HG03457 (cell line): ENCODE measurements at regions not wholly inside any gene's neighbourhood (a gene's known extent, or its start where the extent isn't known, plus 50 kb on each side); places are given as distances from the start of the nearest gene placed in this dataset.

Source experiments
- ATAC-seq: cut with Tn5 transposase; IDR thresholded peaks from one replicate; pipeline ENCODE4 v1.9.1; 2021; ENCODE audit warnings: moderate number of reproducible peaks; ENCODE audit not compliant: unreplicated experiment

DNA sequence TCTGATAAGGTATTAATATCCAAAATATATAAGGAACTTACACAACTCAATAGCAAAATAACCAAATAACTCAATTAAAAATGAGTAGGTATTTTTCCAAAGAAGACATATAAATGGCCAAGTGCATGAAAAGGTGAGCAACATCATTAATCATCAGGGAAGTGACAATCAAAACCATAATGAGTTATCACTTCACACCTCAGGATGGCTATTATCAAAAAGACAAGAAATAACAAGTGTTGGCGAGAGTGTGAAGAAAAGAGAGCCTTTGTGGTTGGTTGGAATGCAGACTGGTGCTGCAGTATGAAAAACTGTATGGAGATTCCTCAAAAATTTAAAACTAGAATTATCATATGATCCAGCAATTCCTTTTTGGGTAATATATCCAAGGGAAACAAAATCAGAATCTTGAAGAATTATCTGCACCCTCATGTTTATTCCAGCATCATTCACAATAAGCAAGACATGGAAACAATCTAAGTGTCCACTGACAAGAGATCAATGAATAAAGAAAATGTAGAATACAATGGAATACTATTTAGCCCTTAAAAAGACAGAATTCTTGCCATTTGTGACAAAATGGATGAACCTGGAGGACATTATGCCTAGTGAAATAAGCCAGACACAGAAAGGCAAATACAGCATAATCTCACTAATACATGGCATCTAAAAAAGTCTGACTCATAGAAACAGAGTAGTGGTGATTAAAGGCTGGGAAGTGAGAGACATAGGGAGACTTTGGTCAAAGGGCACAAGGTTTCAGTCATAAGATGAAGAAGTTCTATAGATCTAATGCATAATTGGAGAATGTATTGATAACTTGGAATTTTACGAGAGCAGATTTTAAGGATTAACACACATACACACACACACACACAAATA, 175.6 kb downstream of the FOXA2 start:
- ATAC-seq, result no peak

DNA sequence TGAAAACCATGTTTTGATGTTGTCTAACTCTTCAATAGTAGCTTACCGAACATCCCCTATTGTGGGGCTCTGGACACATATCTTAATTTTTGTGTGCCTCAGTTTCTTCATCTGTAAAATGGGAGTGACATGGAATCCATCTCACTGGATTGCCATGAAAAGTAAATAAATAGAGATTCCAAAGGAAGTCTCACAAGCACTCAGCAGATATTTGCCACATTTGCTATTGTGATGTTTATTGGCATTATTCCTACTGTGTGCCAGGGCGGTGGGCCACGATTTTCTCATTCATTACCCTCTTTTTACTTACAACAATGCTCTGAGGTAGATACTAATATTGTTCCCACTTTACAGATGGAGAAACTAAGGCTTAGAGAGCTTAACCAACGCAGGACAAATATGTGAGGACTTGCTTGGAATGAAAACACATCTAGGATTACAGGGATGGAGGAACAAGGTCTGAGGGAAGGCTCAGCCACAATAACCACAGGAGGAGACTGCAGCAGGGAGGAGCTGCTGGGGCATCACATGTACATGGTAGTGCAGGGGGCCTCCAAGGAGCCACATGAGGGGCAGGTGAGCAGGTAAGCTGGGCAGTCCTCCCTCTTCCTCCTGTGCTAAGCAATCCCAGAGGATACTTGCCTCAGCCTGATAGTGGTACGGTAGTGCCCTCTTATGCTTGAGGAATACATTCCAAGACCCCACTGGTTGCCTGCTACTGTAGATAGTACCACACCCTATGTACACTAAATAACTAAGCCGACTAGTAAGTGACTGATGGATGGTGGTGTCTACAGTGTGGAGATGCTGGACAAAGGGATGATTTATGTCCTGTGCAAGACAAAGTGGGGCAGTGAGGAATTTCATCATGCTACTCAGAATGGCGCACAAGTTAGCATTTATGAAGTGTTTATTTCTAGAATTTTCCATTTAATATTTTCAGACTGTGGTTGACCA, 176.9 kb downstream of the FOXA2 start:
- no peak for ATAC-seq

DNA sequence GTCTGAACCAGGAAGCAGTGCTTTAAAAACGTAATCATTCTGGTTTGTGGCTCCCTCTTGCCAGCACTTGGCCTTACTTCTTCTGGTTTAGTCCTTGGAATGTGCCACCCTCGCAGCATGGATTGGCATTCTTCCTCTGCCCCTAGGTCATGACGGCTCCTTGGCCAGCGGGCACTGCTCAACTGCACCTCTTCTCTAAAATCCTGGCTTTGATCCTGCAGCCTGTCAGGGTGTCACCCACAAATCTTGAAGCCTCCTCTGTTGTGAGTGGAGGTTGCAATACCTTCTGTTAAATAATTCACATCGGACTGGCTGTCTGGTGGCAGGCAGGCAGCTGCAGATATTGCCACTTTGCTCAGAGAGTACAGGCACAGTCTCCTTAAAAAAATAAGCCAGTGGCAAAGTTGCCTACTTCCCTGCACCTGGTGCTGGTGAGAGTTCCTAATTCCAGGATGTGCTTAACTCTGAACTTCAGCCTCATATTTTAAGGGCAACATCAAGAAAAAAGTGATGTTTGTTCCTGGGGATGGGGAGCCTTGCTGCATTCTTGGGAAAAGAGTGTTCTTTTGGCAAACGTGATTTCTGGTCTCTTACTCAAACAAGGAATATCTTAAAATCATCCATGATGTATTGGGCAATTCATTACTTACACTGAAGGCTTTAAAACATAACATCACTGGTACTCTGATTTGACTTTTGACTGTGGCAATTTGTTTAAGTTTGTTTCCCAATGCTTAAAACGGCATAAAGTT, 179.8 kb downstream of the FOXA2 start:
- ATAC-seq, result no peak

DNA sequence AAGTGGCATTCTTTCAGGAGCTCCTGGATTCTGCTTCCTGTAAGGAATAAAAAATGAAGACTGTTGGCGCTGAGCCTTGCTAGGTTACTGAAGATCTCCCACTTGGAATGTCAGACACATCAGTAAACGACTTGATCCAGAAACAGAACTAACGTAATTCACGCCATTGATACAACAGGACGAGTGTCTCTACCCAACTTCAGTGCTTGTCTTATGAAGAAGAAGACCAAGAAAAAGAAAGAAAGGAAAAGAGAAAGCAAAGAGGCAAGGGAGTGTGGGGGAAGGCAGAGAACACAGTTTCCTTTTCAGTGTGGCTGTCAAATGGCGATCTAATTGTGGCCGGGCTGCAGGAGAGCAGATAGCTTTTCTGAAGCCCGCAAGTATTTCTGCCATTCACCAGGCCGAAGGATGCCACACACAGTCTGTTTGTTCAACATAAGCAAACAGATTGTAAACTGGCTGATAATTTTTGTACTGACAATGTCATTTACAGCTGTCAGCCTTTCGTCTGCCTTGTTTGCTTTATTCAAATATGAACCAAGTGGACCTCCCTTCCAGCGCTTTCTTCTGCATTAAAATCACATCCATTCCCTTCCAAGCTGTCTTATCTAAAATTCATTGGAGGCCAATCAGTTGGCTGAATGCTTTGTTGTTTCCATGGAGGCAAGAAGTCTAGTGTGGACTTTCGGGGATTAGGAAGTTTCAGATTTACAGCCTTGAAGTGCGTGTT, 180.6 kb downstream of the FOXA2 start:
- ATAC-seq, result no peak

DNA sequence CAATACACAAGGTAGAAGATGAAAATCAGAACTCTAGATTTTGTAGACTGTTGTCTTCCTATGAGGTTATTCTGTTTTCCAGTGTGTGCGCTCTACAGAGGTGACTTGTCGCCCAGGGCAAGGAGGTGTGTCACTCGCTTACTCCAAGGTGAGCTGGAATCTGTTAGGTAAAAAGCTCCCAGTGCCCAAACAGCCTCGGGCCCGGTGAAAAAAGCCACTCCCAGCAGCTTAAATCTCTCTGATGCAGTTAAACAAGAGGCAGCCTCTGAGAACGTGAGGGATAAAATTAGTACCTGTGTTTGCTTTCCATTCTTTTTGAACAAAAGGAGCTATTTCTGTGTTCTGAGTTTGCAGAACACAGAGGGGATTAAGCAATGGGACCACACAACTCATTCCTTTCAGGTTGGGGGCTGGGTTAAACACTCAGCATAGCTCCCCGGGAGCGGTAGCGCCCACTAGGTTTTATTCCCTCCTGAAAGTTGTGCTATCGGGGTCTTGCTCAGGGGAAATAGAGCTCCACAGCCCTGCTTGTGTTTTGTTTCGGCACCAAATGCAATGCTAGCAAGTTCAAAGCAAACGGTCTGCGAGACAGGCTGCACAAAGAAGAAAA, 181.2 kb downstream of the FOXA2 start:
- no peak for ATAC-seq

DNA sequence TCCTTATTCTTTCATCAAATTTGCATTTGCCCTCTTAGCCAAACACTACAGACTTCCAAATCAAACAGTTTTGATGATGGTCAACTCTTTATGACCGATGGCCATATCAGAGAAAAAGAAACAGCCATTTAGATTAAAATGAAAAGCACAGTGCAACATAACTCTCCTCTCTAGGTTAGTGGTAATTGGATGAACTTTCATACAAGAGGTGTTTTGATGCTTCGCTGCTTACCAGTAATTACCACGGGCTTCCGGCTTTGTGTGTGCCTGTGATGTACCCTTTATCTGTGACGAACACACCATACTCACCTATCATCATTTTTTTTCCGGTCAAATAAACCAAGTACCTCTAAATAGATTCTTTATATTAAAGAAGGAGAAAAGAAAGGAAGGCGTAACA, 181.8 kb downstream of the FOXA2 start:
- ATAC-seq, result no peak

DNA sequence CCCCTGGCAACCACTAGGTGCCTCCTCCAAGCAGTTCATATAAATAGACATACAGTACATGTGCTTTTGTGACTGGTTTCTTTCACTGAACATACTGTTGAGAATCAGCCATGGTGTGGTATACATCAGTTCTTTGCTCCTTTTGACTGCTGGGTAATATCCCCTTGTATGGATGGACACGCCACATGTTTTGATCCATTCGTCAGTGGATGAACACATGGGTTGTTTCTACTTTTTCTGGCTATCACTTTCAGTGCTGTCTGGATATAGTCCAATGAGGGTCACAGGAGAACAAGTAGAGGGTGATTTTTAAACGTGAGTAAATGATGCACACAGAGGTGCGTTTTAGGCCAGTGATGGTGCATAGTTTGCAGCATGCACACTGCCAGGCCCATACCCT, 183.9 kb downstream of the FOXA2 start:
- ATAC-seq, result no peak

DNA sequence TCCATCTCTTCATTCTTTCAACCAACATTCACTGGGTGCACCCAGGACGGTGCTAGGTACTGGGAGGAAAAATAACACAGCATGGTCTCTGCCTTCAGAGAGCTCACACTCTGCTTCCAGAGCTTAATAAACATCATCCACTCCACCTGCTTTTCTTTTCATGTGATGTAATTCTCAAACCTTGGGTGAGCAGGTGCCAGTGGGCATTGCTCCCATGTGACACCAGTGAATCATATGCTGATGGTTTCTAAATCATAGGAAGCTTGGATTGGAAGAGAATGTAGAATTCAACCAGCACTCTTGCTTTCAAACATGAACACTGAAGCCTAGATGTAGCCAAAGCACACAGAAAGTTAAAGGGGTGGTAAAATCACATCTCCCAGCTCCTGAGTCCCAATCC, 189.8 kb downstream of the FOXA2 start:
- no peak for ATAC-seq

DNA sequence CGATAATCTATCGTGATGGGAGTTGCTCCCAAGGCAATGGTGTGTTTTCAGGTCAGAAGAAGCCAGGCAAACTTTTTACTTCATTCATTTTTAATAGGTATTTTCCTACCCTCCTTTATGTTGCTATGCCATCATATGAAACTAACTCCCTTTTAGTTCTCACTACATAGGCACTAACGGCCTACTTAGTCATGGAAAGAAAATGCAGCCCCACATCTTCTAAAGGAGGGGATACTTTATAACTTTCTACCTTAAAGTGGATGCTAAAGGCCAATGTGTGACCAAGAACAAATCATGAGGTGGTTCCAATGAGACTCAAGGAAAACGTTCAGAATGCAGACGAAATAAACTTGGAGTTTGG, 193.8 kb downstream of the FOXA2 start:
- no peak for ATAC-seq

DNA sequence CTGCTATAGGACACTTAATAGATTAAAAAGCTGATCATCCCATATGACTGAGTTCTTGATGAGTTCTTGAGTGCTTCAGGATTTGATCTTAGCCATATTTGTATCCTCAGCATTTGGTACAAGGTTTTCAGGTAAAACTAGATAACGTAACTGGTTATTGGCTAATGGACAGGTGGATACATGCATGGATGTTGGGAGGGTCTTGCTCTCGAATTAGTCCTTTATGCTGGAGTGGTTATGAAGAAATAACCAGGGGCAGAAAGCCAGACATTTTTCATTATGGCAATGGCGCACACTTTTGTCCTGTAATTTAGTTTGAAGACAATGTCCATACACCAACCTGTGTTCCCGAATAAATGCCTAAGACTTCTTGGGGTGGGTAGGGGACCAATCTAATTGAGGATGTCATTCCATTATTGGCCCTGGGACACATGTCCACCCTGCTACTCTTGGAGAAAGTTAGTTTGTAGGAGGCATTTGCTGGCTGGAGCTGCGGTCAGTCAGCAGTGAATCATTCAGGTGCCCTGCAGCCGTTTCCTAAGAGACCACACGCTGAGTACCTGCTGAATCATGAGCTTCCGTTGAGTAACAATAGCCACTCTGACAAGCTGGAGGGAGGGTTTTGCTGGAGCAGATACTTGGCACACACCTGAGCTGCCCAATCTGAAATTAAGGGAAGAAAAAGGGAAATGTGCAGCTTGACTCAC, 194.4 kb downstream of the FOXA2 start:
- ATAC-seq, result no peak

DNA sequence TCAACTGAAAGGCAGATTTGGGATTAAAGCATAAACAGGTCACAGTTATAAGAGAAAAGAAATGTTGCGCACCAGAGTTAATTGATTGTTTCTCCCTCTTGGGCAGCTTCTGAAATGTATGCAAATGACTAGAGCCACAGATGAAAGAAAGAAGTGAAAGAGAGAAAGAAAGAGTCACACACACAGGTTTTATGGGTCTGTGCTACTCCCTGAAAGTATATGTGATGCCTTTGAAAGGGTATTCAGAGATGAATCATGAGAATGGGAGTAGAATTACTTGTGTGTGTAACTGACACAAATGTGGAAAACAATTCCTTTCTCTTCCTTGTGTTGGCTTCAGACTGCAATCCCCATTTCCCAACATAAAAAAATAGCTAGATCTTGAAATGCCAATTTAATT, 196.9 kb downstream of the FOXA2 start:
- no peak for ATAC-seq

DNA sequence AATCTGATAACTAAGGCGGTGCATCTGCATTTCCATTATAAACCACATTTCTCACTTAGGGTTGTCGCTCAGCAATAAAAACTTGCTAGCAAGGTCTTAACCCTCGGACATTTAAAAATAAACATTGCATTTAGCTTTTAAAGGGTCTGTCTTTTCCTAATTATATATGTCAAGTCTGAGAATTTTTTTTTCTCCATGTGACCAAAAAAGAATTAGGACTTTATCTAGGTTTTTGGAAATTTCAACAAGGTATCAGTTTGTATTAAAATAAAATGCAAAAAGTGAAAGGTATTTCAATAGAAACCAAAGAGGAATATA, 198.1 kb downstream of the FOXA2 start:
- no peak for ATAC-seq

DNA sequence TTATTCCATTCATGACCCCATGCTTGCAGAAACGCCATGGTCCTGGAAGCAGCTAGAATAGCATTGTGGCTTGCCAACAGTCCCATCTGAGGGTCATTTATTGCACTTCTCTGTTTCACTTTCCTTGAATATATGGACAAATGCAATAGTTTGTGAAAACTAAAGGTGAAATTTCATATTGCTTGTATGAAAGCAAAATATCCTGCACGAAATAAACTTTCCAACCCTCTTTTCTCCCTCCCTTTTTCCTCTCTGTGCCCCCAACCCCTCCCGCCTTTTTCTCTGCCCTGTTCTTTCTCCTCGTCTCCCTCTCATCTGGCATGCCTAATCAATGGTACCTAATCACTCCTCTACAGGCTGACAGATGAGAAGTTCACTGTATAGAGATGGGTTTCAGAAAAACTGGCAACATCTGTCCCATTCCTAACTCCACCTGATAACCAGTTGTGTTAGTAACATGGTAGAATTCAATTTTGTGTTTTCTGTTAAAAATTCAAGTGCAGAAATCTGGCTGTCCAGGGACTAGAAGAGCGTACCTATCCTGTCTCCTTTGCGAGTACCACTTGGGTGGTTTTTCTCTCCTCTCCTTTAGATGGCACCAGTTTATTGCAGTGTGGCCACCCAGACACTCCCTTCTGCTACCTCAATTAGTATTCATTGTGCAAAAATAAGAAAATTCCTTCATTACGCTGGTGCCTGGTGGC, 198.6 kb downstream of the FOXA2 start:
- no peak for ATAC-seq

DNA sequence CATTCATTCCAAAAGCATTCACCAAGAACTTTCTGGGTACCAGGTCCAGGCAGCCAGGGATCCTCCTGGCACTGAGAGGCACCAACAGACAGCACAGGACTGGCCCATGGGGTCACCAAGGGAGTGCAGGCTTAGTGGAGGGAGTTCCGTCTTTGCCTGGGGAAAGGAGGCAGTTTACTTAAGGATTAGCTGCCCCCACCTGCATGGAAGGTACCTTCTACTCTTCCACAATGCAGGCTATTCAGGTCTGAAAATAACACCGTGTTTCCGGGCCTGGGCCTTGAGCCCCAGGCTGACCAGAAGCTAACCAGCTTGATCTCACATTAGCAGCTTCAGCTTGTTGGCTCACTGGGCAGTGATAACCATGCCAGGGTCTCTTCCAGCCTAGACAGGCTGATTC, 199.4 kb downstream of the FOXA2 start:
- ATAC-seq, result no peak

DNA sequence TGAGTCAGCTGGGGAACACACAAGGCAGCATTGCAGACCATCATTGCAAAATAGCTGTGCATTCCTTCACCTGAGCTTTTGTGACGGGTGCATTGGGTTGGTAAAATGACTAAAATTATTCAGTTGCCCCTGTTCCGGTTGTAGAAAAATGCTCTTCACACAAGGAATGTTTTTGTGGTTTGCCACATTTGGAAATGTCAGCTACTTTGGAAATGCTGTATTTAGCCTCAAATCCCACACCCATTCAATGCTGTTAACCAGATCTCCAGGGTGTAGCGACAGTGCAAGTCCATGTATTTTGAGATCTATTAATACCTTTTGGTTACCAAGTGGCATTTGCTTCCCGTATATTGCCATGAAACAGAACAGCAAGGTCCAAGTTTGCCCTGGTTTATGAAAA, 201.2 kb downstream of the FOXA2 start:
- no peak for ATAC-seq

DNA sequence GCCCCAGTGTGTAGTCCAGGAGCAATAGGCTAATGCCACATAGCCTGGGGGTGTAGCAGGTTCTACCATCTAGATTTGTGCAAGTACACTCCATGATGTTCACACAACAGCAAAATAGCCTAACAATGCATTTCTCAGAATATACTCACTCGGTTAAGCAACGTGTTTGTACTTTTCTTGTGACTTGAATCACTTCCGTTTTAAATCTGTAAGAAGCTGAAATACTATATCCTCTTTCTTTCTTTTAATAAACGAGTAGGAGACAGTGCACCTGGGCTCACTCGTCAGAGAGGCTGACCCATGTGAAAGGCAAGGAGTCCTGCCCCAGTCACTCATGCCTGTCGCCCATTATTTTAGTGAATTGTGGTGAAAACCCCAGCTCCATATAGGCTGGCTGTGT, 201.6 kb downstream of the FOXA2 start:
- ATAC-seq, result no peak

DNA sequence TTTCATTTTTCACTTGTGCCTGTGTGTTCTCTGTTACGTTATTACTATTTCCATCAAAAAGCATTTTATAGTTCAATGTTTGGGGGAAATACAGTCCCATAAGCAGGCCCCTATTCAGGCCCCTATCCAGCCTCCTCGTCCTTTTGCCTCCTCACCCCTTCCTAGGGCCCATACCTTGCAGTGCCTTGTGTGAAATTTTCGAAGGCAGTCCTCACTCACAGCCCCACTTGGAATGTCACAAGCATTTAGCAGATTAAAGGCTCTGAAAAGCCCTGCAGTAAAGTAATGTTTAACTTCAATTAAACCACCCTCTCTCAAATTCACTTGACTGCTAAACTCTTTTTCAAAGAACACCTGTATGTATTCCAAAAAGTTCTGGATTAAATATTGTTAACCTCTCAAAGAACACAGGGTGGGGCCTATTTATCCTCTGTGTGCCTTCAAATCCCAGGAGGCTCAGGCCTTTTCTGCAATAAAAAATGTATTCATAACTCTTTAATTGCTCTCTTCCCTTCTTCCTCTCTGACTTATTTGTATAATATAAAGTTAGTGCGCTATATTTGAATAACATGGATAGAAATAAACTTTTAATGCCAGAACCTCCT, 202.5 kb downstream of the FOXA2 start:
- no peak for ATAC-seq

DNA sequence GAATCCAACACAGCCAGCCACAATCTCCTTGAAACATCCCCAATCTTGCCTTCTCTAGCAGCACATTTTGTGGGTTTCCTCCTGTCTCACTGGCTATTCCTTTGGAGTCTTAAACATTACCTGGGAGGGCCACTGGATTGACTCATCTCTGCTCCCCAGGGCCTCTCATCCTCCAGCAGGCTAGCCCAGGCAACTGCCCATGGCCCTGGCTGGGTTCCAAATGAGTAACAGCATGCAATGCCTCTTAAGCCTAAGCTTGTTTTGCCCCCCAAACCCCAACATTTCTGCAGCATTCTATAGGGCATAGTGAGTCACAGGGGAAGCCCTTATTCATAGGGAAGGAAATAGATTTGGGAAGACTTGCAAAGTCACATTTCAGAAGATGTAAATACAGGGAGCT, 204.9 kb downstream of the FOXA2 start:
- ATAC-seq, result no peak
